ENCODE measurements at regions not wholly inside any gene's neighbourhood (a gene's known extent, or its start where the extent isn't known, plus 50 kb on each side); places are given as distances from the start of the nearest gene placed in this dataset.

DNA sequence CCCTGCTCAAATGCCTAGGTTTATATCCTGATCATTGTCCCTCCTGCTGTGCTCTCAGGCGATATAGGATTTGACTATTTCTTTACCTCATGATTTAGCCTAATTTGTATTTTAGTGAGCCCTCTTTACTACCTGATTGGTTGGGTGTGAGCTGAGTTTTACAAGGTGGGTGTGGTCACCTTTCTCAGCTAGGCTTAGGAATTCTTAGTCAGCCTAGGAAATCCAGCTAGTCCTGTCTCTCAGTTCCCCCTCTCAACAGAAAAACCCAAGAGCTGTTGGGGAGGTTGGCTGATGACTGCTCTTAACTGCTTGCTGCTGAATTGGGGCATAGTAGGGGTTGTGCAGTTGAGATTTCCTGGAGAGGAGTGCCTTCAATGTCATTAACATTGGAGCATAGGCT, 100.5 kb upstream of the AADAT start:
- BruUV-seq (replicated peaks): no TSS peak
- H3K36me3 Mint-ChIP-seq (ENCODE audit: insufficient read depth, unreplicated experiment): no peaks in the 10 kb centered on the region

DNA sequence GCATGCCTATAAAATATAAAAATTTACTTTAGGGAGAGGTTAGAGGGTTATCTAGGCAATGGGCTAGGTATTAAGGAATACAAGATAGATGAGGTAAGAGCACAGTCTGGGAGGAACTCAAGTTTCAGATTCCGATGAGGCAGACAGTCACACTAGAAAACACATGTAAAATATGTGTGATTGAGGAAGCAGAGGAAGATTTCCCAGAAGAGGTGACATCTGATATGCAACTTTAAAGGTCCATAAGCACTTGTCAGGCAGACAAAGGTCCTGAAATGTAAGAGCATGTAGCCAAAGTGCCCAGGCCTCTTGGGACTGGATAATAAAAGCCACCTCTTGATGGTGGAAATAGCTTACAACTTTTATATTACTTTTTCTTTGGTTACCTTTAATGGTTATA, 81.1 kb upstream of the AADAT start:
- H3K27ac Mint-ChIP-seq (ENCODE audit: unreplicated experiment): no peak overlapping the region
- TF ChIP-seq, protein P1, sequence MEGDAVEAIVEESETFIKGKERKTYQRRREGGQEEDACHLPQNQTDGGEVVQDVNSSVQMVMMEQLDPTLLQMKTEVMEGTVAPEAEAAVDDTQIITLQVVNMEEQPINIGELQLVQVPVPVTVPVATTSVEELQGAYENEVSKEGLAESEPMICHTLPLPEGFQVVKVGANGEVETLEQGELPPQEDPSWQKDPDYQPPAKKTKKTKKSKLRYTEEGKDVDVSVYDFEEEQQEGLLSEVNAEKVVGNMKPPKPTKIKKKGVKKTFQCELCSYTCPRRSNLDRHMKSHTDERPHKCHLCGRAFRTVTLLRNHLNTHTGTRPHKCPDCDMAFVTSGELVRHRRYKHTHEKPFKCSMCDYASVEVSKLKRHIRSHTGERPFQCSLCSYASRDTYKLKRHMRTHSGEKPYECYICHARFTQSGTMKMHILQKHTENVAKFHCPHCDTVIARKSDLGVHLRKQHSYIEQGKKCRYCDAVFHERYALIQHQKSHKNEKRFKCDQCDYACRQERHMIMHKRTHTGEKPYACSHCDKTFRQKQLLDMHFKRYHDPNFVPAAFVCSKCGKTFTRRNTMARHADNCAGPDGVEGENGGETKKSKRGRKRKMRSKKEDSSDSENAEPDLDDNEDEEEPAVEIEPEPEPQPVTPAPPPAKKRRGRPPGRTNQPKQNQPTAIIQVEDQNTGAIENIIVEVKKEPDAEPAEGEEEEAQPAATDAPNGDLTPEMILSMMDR (IDR thresholded peaks at IDR 0.05; ENCODE audit: insufficient read depth in 1 of 2, low read depth in 1 of 2, low read length in 1 of 2, severe bottlenecking in 1 of 2, unreplicated experiment in 1 of 2): no peak
- DNase-seq: no peak
- H3K9me3 ChIP-seq: no peaks in the 10 kb centered on the region
- H3K36me3 Mint-ChIP-seq (ENCODE audit: insufficient read depth, unreplicated experiment): no peaks in the 10 kb centered on the region
- BruUV-seq (replicated peaks): no TSS peak
- no peak overlapping the region for H3K4me3 Mint-ChIP-seq (ENCODE audit: unreplicated experiment)
- ChIA-PET CTCF (no interaction called here), POLR2A (no interaction called here)
- H3K36me3 ChIP-seq (ENCODE audit: control insufficient read depth, insufficient read depth, low read length): no peaks in the 10 kb centered on the region
- H3K4me3 ChIP-seq (ENCODE audit: low read depth, low read length): no peak overlapping the region
- H3K27me3 Mint-ChIP-seq (ENCODE audit: insufficient read depth, unreplicated experiment): peaks cover 4% of the 10 kb centered on the region
- intact Hi-C loops (cut with micrococcal nuclease; ENCODE audit: unreplicated experiment): no loop called here
- H3K27me3 ChIP-seq (replicated peaks; ENCODE audit: control insufficient read depth, insufficient read depth, low read length): no peaks in the 10 kb centered on the region; the same call in 1 of the 2 replicates
- no peaks in the 10 kb centered on the region for H3K9me3 Mint-ChIP-seq (ENCODE audit: unreplicated experiment)
- no peaks in the 10 kb centered on the region for H3K4me1 Mint-ChIP-seq (ENCODE audit: low read depth, unreplicated experiment)
- H3K4me1 ChIP-seq: no peaks in the 10 kb centered on the region

More for the DNA sequence above, 100.5 kb upstream of the AADAT start:
- Mint-ChIP-seq H3K27me3 (ENCODE audit: insufficient read depth, unreplicated experiment) (peaks cover 7% of the 10 kb centered on the region), H3K9me3 (ENCODE audit: unreplicated experiment) (no peaks in the 10 kb centered on the region), H3K27ac (ENCODE audit: unreplicated experiment) (no peak overlapping the region), H3K4me1 (ENCODE audit: low read depth, unreplicated experiment) (no peaks in the 10 kb centered on the region), H3K4me3 (ENCODE audit: unreplicated experiment) (no peak overlapping the region)
- TF ChIP-seq, protein P1 (IDR thresholded peaks at IDR 0.05; ENCODE audit: insufficient read depth in 1 of 2, low read depth in 1 of 2, low read length in 1 of 2, severe bottlenecking in 1 of 2, unreplicated experiment in 1 of 2): no peak
- Histone ChIP-seq H3K9me3 (no peaks in the 10 kb centered on the region), H3K4me3 (ENCODE audit: low read depth, low read length) (no peak overlapping the region), H3K27me3 (replicated peaks; ENCODE audit: control insufficient read depth, insufficient read depth, low read length) (no peaks in the 10 kb centered on the region), H3K36me3 (ENCODE audit: control insufficient read depth, insufficient read depth, low read length) (no peaks in the 10 kb centered on the region), H3K4me1 (no peaks in the 10 kb centered on the region)
- CTCF ChIA-PET: no interaction called here
- POLR2A ChIA-PET: no interaction called here
- DNase-seq: no peak
- intact Hi-C loops (cut with micrococcal nuclease; ENCODE audit: unreplicated experiment): no loop called here

DNA sequence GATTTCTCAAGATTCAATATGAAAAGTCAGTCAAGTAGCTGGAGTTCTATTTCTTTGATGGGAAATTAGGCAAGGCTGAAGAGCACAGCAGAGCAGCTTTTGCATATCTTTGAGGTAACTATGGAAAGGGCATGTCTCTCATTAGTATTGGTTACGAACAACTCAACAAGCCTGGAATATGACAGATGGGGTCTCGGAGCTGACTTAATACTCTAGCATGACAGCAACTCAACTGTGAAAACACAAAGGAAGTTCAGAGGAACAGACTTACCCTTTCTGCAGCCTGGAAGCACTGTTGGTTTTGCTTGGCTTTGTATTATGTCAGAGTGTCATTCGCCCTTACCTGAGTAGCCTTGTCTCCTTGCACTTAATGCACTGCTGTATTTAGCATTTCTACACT, 79.9 kb upstream of the AADAT start:
- Histone ChIP-seq H3K27me3 (replicated peaks; ENCODE audit: control insufficient read depth, insufficient read depth, low read length) (no peaks in the 10 kb centered on the region; the same call in 1 of the 2 replicates), H3K4me1 (no peaks in the 10 kb centered on the region), H3K9me3 (no peaks in the 10 kb centered on the region), H3K4me3 (ENCODE audit: low read depth, low read length) (no peak overlapping the region), H3K36me3 (ENCODE audit: control insufficient read depth, insufficient read depth, low read length) (no peaks in the 10 kb centered on the region)
- no TSS peak for BruUV-seq (replicated peaks)
- Mint-ChIP-seq H3K27me3 (ENCODE audit: insufficient read depth, unreplicated experiment) (peaks cover 4% of the 10 kb centered on the region), H3K36me3 (ENCODE audit: insufficient read depth, unreplicated experiment) (no peaks in the 10 kb centered on the region), H3K4me1 (ENCODE audit: low read depth, unreplicated experiment) (no peaks in the 10 kb centered on the region), H3K4me3 (ENCODE audit: unreplicated experiment) (no peak overlapping the region), H3K9me3 (ENCODE audit: unreplicated experiment) (no peaks in the 10 kb centered on the region), H3K27ac (ENCODE audit: unreplicated experiment) (no peak overlapping the region)
- intact Hi-C loops (cut with micrococcal nuclease; ENCODE audit: unreplicated experiment): no loop called here
- CTCF ChIA-PET: no interaction called here
- TF ChIP-seq, protein P1 (IDR thresholded peaks at IDR 0.05; ENCODE audit: insufficient read depth in 1 of 2, low read depth in 1 of 2, low read length in 1 of 2, severe bottlenecking in 1 of 2, unreplicated experiment in 1 of 2): no peak
- DNase-seq: no peak
- POLR2A ChIA-PET: no interaction called here
